ENCODE measurements at regions not wholly inside any gene's neighbourhood (a gene's known extent, or its start where the extent isn't known, plus 50 kb on each side); places are given as distances from the start of the nearest gene placed in this dataset.

GRCh38 chr11:23103416-23103815 is 243.1 kb upstream of the CCDC179 start:
- TF ChIP-seq CTCF (IDR thresholded peaks at IDR 0.05) = no peak
- TF ChIP-seq POLR2A (IDR thresholded peaks at IDR 0.05) = no peak

Data from esophagus squamous epithelium (tissue), 4 donors.